Fibroblast of gingiva (primary cell): ENCODE measurements at regions not wholly inside any gene's neighbourhood (a gene's known extent, or its start where the extent isn't known, plus 50 kb on each side); places are given as distances from the start of the nearest gene placed in this dataset.
"Not testable (repeated sequence)": the region's sequence is repeated elsewhere in the genome, so short reads cannot be mapped to it uniquely, and the experiment has no call there.

ENCODE experiments used
- DNase-seq: peaks from one replicate; pipeline ENCODE4 v3.0.0-alpha.2; 2011; ENCODE audit warnings: low read depth

- DNase-seq: no peak
These were observed 739.1 kb downstream of the ZPLD1 start for GRCh38 chr3:103173940-103174339.

GRCh38 chr3:103181160-103181559, 746.3 kb downstream of the ZPLD1 start:
- no peak for DNase-seq

GRCh38 chr3:103184772-103185171, 750.0 kb downstream of the ZPLD1 start:
- DNase-seq: no peak

GRCh38 chr3:103189941-103190340, 755.1 kb downstream of the ZPLD1 start:
- no peak for DNase-seq

GRCh38 chr3:103195216-103195615, 760.4 kb downstream of the ZPLD1 start:
- DNase-seq: no peak

GRCh38 chr3:103203441-103203840, 768.6 kb downstream of the ZPLD1 start:
- DNase-seq: no peak

- no peak for DNase-seq
These were observed 775.8 kb downstream of the ZPLD1 start for GRCh38 chr3:103210583-103210982.

- no peak for DNase-seq
These were observed 783.3 kb downstream of the ZPLD1 start for GRCh38 chr3:103218146-103218545.

GRCh38 chr3:103218793-103219192, 784.0 kb downstream of the ZPLD1 start:
- DNase-seq: no peak

- no peak for DNase-seq
These were observed 792.8 kb downstream of the ZPLD1 start for GRCh38 chr3:103227651-103228050.

- DNase-seq: no peak
These were observed 812.6 kb downstream of the ZPLD1 start for GRCh38 chr3:103247459-103247858.

GRCh38 chr3:103254827-103255226, 820.0 kb downstream of the ZPLD1 start:
- not testable (repeated sequence) for DNase-seq

- no peak for DNase-seq
These were observed 834.5 kb downstream of the ZPLD1 start for GRCh38 chr3:103269287-103269686.

- DNase-seq: no peak
These were observed 836.8 kb downstream of the ZPLD1 start for GRCh38 chr3:103271575-103271974.

GRCh38 chr3:103295974-103296570, 861.3 kb downstream of the ZPLD1 start:
- DNase-seq: no peak

GRCh38 chr3:103297502-103297901, 862.7 kb downstream of the ZPLD1 start:
- not testable (repeated sequence) for DNase-seq

GRCh38 chr3:103306104-103306503, 871.3 kb downstream of the ZPLD1 start:
- DNase-seq: no peak

- no peak for DNase-seq
These were observed 874.1 kb downstream of the ZPLD1 start for GRCh38 chr3:103308921-103309320.

GRCh38 chr3:103319912-103320311, 885.1 kb downstream of the ZPLD1 start:
- no peak for DNase-seq

- DNase-seq: no peak
These were observed 902.5 kb downstream of the ZPLD1 start for GRCh38 chr3:103337179-103337845.

- no peak for DNase-seq
These were observed 906.3 kb downstream of the ZPLD1 start for GRCh38 chr3:103341078-103341606.

GRCh38 chr3:103342205-103342731, 907.5 kb downstream of the ZPLD1 start:
- DNase-seq: no peak

GRCh38 chr3:103349760-103350159, 914.9 kb downstream of the ZPLD1 start:
- DNase-seq: no peak
